WTC11 (cell line): ENCODE measurements at regions not wholly inside any gene's neighbourhood (a gene's known extent, or its start where the extent isn't known, plus 50 kb on each side); places are given as distances from the start of the nearest gene placed in this dataset.

Source experiments
- CTCF ChIP-seq: fragments of 200-600 bp; IDR thresholded peaks from 2 replicates; pipeline ENCODE4 v1.8.0; 2022; ENCODE audit warnings: antibody characterized with exemption
- OVOL2 ChIP-seq: fragments of 250-450 bp; sonication (Bioruptor Pico); IDR thresholded peaks from 2 replicates; pipeline ENCODE4 v1.9.0; 2021; ENCODE audit warnings: mild to moderate bottlenecking, borderline replicate concordance

- TF ChIP-seq CTCF, result no peak
- no peak for TF ChIP-seq OVOL2 (CRISPR knock-in tag)
Observed at GRCh38 chr11:109236696-109237095, 185.3 kb upstream of the C11orf87 start.
